Trophoblast cell (in vitro differentiated cells and primary cell): ENCODE measurements at regions not wholly inside any gene's neighbourhood (a gene's known extent, or its start where the extent isn't known, plus 50 kb on each side); places are given as distances from the start of the nearest gene placed in this dataset.

Experiments used
- DNase-seq, 2 donors: peaks; one replicate each; pipeline ENCODE4 v3.0.0-alpha.2; 2016
- H2AFZ ChIP-seq: 2 replicates; pipeline ENCODE4 v1.6.1; 2013; ENCODE audit warnings: low read length, moderate library complexity, mild to moderate bottlenecking; ENCODE audit not compliant: insufficient read depth, poor library complexity
- H2AK5ac ChIP-seq: 2 replicates; pipeline ENCODE4 v1.6.1; 2013; ENCODE audit warnings: mild to moderate bottlenecking, low read length
- H2BK120ac ChIP-seq: 2 replicates; pipeline ENCODE4 v1.6.1; 2013; ENCODE audit warnings: low read length, mild to moderate bottlenecking, moderate library complexity; ENCODE audit not compliant: insufficient read depth, poor library complexity
- H2BK12ac ChIP-seq: 2 replicates; pipeline ENCODE4 v1.6.1; 2013; ENCODE audit warnings: mild to moderate bottlenecking, low read length, moderate library complexity
- H2BK5ac ChIP-seq: 2 replicates; pipeline ENCODE4 v1.6.1; 2013; ENCODE audit warnings: low read length, low read depth, moderate library complexity, mild to moderate bottlenecking; ENCODE audit not compliant: poor library complexity
- H3K14ac ChIP-seq: 2 replicates; pipeline ENCODE4 v1.6.1; 2013; ENCODE audit warnings: mild to moderate bottlenecking, low read length
- H3K18ac ChIP-seq: 2 replicates; pipeline ENCODE4 v1.6.1; 2013; ENCODE audit warnings: mild to moderate bottlenecking, low read length
- H3K23ac ChIP-seq: 2 replicates; pipeline ENCODE4 v1.6.1; 2013; ENCODE audit warnings: low read length
- H3K27ac ChIP-seq: 2 replicates; pipeline ENCODE4 v1.5.1; 2013; ENCODE audit warnings: low read depth, mild to moderate bottlenecking, inconsistent platforms, low read length, moderate library complexity
- H3K27me3 ChIP-seq: 2 replicates; pipeline ENCODE4 v1.6.1; 2013; ENCODE audit warnings: inconsistent platforms, mild to moderate bottlenecking, low read length, moderate library complexity; ENCODE audit not compliant: insufficient read depth
- H3K36me3 ChIP-seq, 2 experiments: 1 replicate in 1 of 2; 2 replicates in 1 of 2; pipeline ENCODE4 v1.6.1; 2013; ENCODE audit warnings: low read length in 2 of 2, mild to moderate bottlenecking in 2 of 2, moderate library complexity in 1 of 2; ENCODE audit not compliant: insufficient read depth in 2 of 2, control insufficient read depth in 1 of 2
- H3K4ac ChIP-seq: 2 replicates; pipeline ENCODE4 v1.6.1; 2013; ENCODE audit warnings: low read depth, mild to moderate bottlenecking, low read length, moderate library complexity
- H3K4me1 ChIP-seq, 2 experiments: 1 replicate in 1 of 2; 2 replicates in 1 of 2; pipeline ENCODE4 v1.6.1; 2013; ENCODE audit warnings: low read length in 2 of 2, mild to moderate bottlenecking in 2 of 2, moderate library complexity in 1 of 2; ENCODE audit not compliant: insufficient read depth in 2 of 2, control insufficient read depth in 1 of 2
- H3K4me2 ChIP-seq: 2 replicates; pipeline ENCODE4 v1.6.1; 2013; ENCODE audit warnings: inconsistent platforms, mild to moderate bottlenecking, low read length, moderate library complexity
- H3K4me3 ChIP-seq: 2 replicates; pipeline ENCODE4 v1.5.1; 2013; ENCODE audit warnings: mild to moderate bottlenecking, low read depth, low read length, inconsistent platforms
- H3K79me1 ChIP-seq: one replicate; pipeline ENCODE4 v1.6.1; 2013; ENCODE audit warnings: low read length
- H3K79me2 ChIP-seq: 2 replicates; pipeline ENCODE4 v1.6.1; 2013; ENCODE audit warnings: low read length, mild to moderate bottlenecking; ENCODE audit not compliant: control insufficient read depth, insufficient read depth, poor library complexity
- H3K9ac ChIP-seq: 2 replicates; pipeline ENCODE4 v1.6.1; 2013; ENCODE audit warnings: mild to moderate bottlenecking, low read length
- H3K9me3 ChIP-seq: 2 replicates; pipeline ENCODE4 v1.6.1; 2013; ENCODE audit warnings: low read depth, mild to moderate bottlenecking, control low read depth, inconsistent platforms, low read length; ENCODE audit not compliant: insufficient read depth
- H4K12ac ChIP-seq: 2 replicates; pipeline ENCODE4 v1.6.1; 2013; ENCODE audit warnings: low read depth, mild to moderate bottlenecking, low read length, moderate library complexity
- H4K8ac ChIP-seq: 2 replicates; pipeline ENCODE4 v1.6.1; 2013; ENCODE audit warnings: low read depth, mild to moderate bottlenecking, low read length, moderate library complexity
- H4K91ac ChIP-seq: one replicate; pipeline ENCODE4 v1.6.1; 2013; ENCODE audit warnings: low read depth, mild to moderate bottlenecking, low read length, moderate library complexity
- WGBS: extraction: QIAGEN DNeasy Blood & Tissue Kit; methylation state at CpG from one replicate; pipeline ENCODE4 v1.1.7; 2013; ENCODE audit warnings: missing lambda C conversion rate; ENCODE audit not compliant: insufficient read length, insufficient coverage; ENCODE audit errors: extremely low coverage; 5-methylcytosine and 5-hydroxymethylcytosine counted together

DNA sequence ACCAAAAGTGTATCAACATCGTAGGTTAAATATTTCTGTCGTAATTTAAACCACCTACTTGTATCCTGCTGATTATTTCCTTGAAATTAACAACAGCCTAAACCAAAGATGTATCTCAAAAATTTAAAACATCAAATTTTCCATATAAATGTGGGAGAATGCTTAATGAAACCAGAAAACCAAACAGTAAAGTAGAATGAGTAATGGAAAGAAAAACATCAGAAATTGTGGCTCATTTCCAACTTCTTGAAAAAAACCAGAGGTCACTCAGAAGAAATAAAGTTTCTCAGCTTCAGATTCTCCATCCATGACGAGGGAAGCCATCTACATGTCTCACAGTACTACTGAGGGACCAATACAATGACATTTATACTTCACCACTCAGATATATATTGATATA is 296.5 kb downstream of the NOL4 start:
- Histone ChIP-seq H2BK12ac (no peak overlapping the region), H2BK5ac (no peak overlapping the region), H3K27ac (no peak overlapping the region), H3K79me1 (no peaks in the 10 kb centered on the region), H3K4ac (no peak overlapping the region), H4K91ac (no peak overlapping the region), H3K27me3 (no peaks in the 10 kb centered on the region), H4K12ac (no peak overlapping the region), H3K4me2 (no peak overlapping the region), H3K79me2 (no peaks in the 10 kb centered on the region), H3K4me1 (no peaks in the 10 kb centered on the region), H3K23ac (no peak overlapping the region), H3K9ac (no peak overlapping the region), H2AFZ (no peak overlapping the region), H3K4me3 (no peak overlapping the region), H3K18ac (no peak overlapping the region), H3K14ac (no peak overlapping the region), H3K9me3 (no peaks in the 10 kb centered on the region), H4K8ac (no peak overlapping the region), H2AK5ac (no peak overlapping the region), H2BK120ac (no peak overlapping the region), H3K36me3 (no peaks in the 10 kb centered on the region)
- no peak for DNase-seq
- no CpG with 5 or more reads among the region's 3 CpGs for WGBS

DNA sequence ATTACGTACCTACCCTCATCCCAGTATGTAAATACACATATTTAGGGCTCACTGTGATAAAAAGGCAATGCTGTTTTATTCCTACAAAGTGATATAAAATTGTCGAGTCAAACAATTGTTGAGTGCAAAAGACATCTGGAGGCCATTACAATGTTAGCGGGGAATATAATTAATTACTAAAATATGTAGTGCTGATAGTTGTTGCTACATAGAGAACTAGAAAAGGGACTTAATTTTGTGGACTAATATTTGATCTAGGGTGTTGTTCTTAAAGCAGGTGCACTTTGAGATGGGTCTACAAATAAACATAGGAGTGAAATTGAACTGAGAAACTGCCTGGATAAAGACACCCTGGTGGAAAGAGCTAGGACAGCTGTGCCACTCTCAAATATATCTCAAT is 300.1 kb downstream of the NOL4 start:
- H3K14ac ChIP-seq, result no peak overlapping the region
- DNase-seq, result no peak
- H3K79me1 ChIP-seq, result no peaks in the 10 kb centered on the region
- H3K4me2 ChIP-seq, result no peak overlapping the region
- no peak overlapping the region for H3K23ac ChIP-seq
- H3K4me3 ChIP-seq, result no peak overlapping the region
- no peaks in the 10 kb centered on the region for H3K36me3 ChIP-seq
- WGBS, result no CpG with 5 or more reads among the region's 3 CpGs
- H2BK5ac ChIP-seq, result no peak overlapping the region
- H2AFZ ChIP-seq, result no peak overlapping the region
- no peak overlapping the region for H3K4ac ChIP-seq
- H3K27me3 ChIP-seq, result no peaks in the 10 kb centered on the region
- no peak overlapping the region for H4K8ac ChIP-seq
- H3K9ac ChIP-seq, result no peak overlapping the region
- H3K18ac ChIP-seq, result no peak overlapping the region
- H4K91ac ChIP-seq, result no peak overlapping the region
- no peak overlapping the region for H2BK12ac ChIP-seq
- no peaks in the 10 kb centered on the region for H3K79me2 ChIP-seq
- H3K9me3 ChIP-seq, result no peaks in the 10 kb centered on the region
- H2BK120ac ChIP-seq, result no peak overlapping the region
- no peaks in the 10 kb centered on the region for H3K4me1 ChIP-seq
- no peak overlapping the region for H4K12ac ChIP-seq
- H2AK5ac ChIP-seq, result no peak overlapping the region
- no peak overlapping the region for H3K27ac ChIP-seq

DNA sequence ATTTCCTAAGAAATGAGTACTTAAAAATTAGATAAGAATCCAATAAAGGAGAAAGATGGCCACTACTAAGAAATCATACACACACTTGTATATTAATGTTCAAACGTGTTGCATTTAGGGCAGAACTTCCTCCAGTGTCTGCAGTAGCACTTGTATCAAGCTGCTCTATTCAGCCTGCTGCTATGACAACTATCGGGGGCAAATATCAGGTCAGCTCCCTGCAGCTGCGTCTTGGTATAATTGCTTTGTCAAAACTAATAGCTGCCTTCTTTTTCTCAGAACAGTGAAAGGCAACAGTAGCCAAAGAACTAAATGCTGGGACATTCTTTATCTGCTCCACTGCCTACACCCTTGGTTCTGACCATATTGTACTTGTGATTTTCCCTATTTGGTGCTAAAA is 300.7 kb downstream of the NOL4 start:
- no peaks in the 10 kb centered on the region for H3K4me1 ChIP-seq
- H2AK5ac ChIP-seq, result no peak overlapping the region
- no peak overlapping the region for H2AFZ ChIP-seq
- no peak overlapping the region for H2BK5ac ChIP-seq
- H4K91ac ChIP-seq, result no peak overlapping the region
- H3K4ac ChIP-seq, result no peak overlapping the region
- no peaks in the 10 kb centered on the region for H3K79me1 ChIP-seq
- WGBS, result no CpG with 5 or more reads among the region's 3 CpGs
- no peak overlapping the region for H3K23ac ChIP-seq
- H3K36me3 ChIP-seq, result no peaks in the 10 kb centered on the region
- no peak overlapping the region for H4K8ac ChIP-seq
- H2BK120ac ChIP-seq, result no peak overlapping the region
- H3K14ac ChIP-seq, result no peak overlapping the region
- H3K79me2 ChIP-seq, result no peaks in the 10 kb centered on the region
- H2BK12ac ChIP-seq, result no peak overlapping the region
- no peaks in the 10 kb centered on the region for H3K9me3 ChIP-seq
- H3K4me3 ChIP-seq, result no peak overlapping the region
- no peak overlapping the region for H3K27ac ChIP-seq
- H3K4me2 ChIP-seq, result no peak overlapping the region
- H3K18ac ChIP-seq, result no peak overlapping the region
- DNase-seq, result no peak
- no peak overlapping the region for H3K9ac ChIP-seq
- no peaks in the 10 kb centered on the region for H3K27me3 ChIP-seq
- no peak overlapping the region for H4K12ac ChIP-seq

- H2BK120ac ChIP-seq, result no peak overlapping the region
- no peak overlapping the region for H3K4me3 ChIP-seq
- no peaks in the 10 kb centered on the region for H3K79me2 ChIP-seq
- no peaks in the 10 kb centered on the region for H3K36me3 ChIP-seq
- H4K8ac ChIP-seq, result no peak overlapping the region
- H3K79me1 ChIP-seq, result no peaks in the 10 kb centered on the region
- H2AFZ ChIP-seq, result no peak overlapping the region
- H3K4me1 ChIP-seq, result no peaks in the 10 kb centered on the region
- no peak overlapping the region for H3K27ac ChIP-seq
- H3K4ac ChIP-seq, result no peak overlapping the region
- no peak overlapping the region for H2AK5ac ChIP-seq
- no peak overlapping the region for H4K12ac ChIP-seq
- WGBS, result no CpG with 5 or more reads among the region's 3 CpGs
- no peak overlapping the region for H3K4me2 ChIP-seq
- H3K23ac ChIP-seq, result no peak overlapping the region
- DNase-seq, result no peak
- H2BK5ac ChIP-seq, result no peak overlapping the region
- no peak overlapping the region for H3K9ac ChIP-seq
- H3K27me3 ChIP-seq, result no peaks in the 10 kb centered on the region
- H3K9me3 ChIP-seq, result no peaks in the 10 kb centered on the region
- no peak overlapping the region for H2BK12ac ChIP-seq
- H3K14ac ChIP-seq, result no peak overlapping the region
- H3K18ac ChIP-seq, result no peak overlapping the region
- no peak overlapping the region for H4K91ac ChIP-seq
Observed at GRCh38 chr18:33918571-33918970, 306.1 kb downstream of the NOL4 start.
